ENCODE measurements at regions not wholly inside any gene's neighbourhood (a gene's known extent, or its start where the extent isn't known, plus 50 kb on each side); places are given as distances from the start of the nearest gene placed in this dataset.
"Not testable (repeated sequence)": the region's sequence is repeated elsewhere in the genome, so short reads cannot be mapped to it uniquely, and the experiment has no call there.

GRCh38 chr13:86858216-86858615, 813.0 kb upstream of the SLITRK5 start:
- DNase-seq (ENCODE audit: low read depth) = no peak

DNA sequence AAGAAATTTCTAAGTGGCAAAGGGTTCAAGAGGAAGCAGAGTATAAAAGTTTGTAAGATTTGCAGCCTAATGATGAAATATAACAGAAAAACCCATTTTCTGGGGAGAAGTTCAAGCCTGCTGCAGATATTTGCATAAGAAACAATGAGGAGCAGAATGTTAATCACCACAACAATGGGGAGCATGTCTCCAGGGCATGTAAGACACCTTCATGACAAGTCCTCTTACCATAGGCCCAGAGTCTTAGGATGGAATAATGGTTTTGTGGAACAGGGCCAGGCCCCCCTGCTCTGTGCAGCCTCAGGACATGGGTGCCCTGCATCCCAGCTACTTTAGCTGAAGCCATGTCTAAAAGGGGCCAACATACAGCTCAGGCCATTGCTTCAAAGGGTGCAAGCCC, 809.0 kb upstream of the SLITRK5 start:
- no peak for DNase-seq (ENCODE audit: low read depth)

DNA sequence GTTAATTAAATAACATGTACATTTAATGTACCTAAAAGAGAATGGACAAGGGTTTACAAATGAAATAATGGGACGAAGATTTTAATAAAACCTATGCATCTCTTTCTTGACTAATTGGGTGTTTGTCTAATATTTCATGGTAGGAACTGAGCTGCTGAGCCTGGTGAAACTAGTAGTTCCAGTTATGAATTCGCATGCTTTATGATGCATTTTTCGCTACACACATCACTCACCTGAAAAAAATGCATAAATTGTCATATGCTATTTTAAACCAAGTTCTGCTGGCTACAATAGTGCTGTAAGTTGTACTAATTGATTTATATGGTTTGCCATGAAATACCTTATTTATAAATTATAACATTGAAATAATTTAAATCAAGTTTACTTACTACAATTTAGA, 806.8 kb upstream of the SLITRK5 start:
- no peak for DNase-seq (ENCODE audit: low read depth)

DNA sequence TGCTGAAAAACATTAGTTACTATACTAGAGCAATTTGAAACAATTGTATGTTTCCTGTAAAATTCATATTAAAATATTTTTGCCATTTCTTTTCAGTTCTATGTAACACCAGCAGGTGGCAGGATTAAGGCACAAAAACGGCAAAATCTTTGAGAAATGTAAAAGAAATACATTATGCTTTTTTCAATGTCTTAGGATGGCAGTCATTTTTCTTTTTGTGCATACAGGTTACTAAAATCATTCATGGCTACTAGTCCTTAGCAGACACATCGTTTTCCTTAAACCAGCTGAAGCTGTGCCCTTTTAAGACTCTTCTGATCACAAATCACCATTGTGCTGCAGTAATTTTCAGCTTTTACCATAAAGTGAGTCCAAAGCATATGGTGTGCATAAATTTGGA, 800.7 kb upstream of the SLITRK5 start:
- DNase-seq (ENCODE audit: low read depth) = no peak

DNA sequence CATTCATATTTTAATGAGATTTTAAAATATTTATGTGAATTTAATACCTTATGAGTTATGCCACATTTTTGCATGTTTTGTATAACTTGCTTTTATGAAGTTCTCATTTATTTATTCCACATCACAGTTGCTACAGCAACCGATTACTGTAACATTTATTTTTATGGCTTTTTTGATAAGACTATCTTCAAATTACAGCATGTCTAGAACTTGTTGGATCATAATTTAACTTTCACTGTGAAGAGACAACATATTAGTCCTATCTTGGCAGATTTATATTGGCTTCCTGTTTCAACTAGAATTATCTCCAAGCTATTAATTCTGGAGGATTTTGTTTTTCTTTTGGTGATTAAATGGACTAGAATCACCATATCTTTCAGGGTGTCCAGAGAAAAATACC, 793.7 kb upstream of the SLITRK5 start:
- DNase-seq (ENCODE audit: low read depth) = no peak

GRCh38 chr13:86878781-86879180, 792.4 kb upstream of the SLITRK5 start:
- DNase-seq (ENCODE audit: low read depth) = no peak

DNA sequence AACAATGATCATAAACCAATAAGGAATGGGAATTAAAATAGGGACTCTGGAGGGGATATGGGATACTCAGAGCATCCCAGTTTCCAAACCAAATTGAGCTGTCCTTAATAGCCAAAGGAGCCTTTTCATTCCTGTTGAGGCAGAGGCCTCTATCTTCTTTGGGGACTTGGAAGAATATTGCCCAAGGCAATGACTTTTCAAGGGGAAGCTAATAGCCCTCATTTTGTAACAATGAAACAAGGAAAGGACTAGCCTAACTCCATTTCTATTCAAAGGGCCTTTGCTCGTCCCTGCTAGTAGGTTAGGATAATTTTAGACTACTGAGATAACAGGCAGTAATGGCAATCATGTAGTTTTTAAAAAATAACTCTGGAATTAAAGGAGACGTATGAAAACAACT, 789.8 kb upstream of the SLITRK5 start:
- no peak for DNase-seq (ENCODE audit: low read depth)

- DNase-seq (ENCODE audit: low read depth) = no peak
Observed at GRCh38 chr13:86882107-86882506, 789.1 kb upstream of the SLITRK5 start.

DNA sequence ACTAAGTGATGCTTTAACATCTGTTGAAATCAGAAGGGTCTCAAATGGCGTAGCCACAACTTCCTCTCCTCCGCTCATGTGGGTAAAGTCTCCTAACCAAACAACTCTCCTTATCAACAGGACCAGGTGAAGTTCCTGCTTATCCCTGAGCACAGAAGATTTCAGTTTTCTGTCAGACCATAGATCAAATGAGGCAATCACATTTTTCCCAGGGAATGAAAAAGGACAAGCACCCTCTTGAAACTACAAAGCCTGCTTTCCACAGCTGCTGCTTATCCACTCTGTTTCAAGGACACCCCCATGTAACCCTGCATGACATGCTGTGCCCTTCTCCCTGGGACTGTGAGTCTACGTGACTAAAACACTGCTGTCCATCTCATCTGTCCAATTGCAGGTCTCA, 788.3 kb upstream of the SLITRK5 start:
- no peak for DNase-seq (ENCODE audit: low read depth)

DNA sequence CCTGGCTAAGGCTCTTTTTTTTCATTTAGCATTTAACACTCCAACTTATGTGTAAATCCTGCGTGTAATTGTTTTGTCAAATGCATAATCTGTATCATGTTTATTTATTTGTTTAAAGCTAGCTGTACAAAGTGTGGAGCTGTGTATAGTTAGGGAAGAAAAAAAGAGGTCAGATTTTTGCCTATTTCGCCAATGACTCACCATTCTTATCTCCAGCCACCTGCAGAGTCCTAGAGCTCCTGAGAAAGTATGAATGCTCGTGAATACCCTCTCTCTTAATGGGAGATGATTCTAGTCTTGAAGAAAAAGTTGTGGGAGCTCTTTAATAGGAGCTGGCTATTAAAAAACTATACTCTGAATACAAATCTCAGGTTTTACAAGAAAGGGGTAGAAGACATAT, 778.8 kb upstream of the SLITRK5 start:
- no peak for DNase-seq (ENCODE audit: low read depth)

DNA sequence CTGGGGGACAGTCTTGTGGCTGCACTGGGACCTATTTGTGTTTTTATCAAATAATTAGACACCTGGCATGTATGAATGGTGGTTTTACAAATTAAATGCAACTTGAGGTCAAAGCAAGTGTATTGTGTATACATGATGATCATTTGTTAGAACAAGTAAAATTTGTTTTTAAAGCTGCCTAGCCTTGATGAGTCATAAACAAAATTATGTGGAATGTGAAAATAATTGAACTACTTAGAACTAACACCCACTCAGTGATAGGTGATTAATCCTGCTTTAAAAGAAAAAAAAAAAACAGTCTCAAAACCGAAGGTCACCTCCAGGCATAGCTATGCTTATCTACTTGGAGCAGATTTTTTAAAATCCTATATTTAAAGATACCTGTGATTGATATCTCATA, 770.3 kb upstream of the SLITRK5 start:
- no peak for DNase-seq (ENCODE audit: low read depth)

GRCh38 chr13:86906127-86906874, 764.9 kb upstream of the SLITRK5 start:
- no peak for DNase-seq (ENCODE audit: low read depth)

DNA sequence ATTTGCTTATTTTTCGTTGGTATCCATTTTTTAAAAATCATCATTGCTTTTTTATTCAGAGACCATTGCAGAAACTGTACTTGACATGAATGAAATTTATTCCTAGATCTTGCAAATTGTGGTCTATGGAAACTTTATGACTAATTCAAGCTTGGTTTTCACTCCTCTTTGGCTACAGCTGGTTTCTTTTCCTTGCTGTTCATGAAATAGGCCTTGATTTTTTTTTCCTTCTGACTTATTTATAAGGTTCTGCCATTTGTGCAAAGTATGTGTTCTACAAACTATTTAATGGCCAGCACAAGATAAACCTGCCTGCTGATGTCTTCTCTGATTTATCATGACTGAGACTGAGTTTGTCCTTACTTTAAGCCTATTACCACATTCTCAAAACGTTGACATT, 764.0 kb upstream of the SLITRK5 start:
- no peak for DNase-seq (ENCODE audit: low read depth)

DNA sequence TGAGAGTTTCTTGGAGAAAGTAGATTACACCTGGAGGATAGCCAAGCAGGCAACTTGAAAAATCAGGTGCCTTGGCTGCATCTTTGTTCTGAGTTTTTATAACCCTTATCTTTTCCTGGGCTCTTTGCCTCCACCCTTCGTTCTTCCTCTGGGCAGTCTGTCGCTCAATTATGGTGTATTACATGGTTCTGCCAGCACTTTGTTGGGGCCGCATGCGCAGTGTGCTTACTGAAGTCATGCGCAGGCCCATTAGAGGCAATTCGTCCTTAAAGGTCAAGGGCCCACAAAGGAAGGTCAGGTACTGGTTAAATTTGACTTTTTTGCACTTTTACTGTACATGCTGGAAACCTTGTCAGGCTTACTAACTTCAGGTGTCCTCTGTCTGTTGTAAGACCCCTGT, 761.9 kb upstream of the SLITRK5 start:
- no peak for DNase-seq (ENCODE audit: low read depth)

DNA sequence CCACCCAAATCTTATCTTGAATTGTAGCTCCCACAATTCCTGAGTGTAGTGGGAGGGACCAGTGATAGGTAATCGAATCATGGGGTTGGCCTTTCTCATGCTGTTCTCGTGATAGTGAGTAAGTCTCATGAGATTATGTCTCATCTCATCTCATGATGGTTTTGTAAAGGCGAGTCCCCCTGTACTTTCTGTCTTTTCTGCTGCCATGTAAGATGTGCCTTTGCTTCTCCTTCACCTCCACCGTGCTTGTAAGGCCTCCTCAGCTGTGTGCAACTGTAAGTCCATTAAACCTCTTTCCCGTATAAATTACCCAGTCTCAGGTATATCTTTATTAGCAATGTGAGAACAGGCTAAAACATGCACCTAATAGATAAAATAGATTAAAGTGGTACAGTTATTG, 756.4 kb upstream of the SLITRK5 start:
- no peak for DNase-seq (ENCODE audit: low read depth)

- not testable (repeated sequence) for DNase-seq (ENCODE audit: low read depth)
Observed at GRCh38 chr13:86917438-86917837, 753.7 kb upstream of the SLITRK5 start.

GRCh38 chr13:86918682-86919081, 752.5 kb upstream of the SLITRK5 start:
- DNase-seq (ENCODE audit: low read depth) = no peak

DNA sequence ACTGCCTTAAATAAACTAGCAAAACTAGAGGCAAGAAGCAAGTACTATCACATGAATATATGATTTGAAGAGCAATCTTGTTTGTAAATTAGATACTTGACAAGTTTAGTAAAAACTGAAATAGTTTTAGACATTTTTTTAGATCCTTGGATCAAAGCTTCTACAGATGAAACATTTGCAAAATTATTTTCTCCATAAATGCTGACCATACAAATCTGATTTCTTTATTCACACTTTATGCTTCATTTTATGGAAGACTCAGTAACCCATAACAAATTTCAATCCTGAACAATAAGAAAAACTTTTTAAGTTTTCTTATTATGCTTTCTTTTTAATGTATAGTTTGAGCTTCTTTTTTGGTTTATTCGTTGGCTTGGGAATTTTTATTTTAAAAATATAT, 750.2 kb upstream of the SLITRK5 start:
- no peak for DNase-seq (ENCODE audit: low read depth)

GRCh38 chr13:86922936-86923335, 748.2 kb upstream of the SLITRK5 start:
- no peak for DNase-seq (ENCODE audit: low read depth)

- not testable (repeated sequence) for DNase-seq (ENCODE audit: low read depth)
Observed at GRCh38 chr13:86926916-86927315, 744.3 kb upstream of the SLITRK5 start.

- no peak for DNase-seq (ENCODE audit: low read depth)
Observed at GRCh38 chr13:86932776-86933334, 738.3 kb upstream of the SLITRK5 start.

- DNase-seq (ENCODE audit: low read depth) = no peak
Observed at GRCh38 chr13:86933676-86934075, 737.5 kb upstream of the SLITRK5 start.

DNA sequence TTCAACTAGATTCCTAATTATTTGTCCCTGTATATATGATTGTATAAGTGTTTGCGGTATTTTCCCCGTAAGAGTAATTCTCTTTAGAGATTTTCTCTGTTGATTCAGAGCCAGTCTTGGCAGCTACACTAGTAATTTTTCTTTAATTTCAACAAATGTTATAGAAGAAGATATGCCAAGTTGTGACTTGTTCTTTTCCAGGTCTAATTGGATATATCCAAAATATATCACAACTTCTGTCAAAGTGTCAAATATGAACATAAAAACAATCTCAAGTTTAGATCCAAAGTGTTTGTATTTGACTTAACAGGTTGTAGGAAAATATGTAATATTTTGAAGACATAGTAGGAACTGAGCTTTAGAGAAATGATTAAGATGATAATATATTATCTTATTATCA, 733.9 kb upstream of the SLITRK5 start:
- DNase-seq (ENCODE audit: low read depth) = no peak

GRCh38 chr13:86945584-86945983, 725.6 kb upstream of the SLITRK5 start:
- no peak for DNase-seq (ENCODE audit: low read depth)
